Kidney epithelial cell (primary cell): ENCODE measurements at regions not wholly inside any gene's neighbourhood (a gene's known extent, or its start where the extent isn't known, plus 50 kb on each side); places are given as distances from the start of the nearest gene placed in this dataset.
"Not testable (repeated sequence)": the region's sequence is repeated elsewhere in the genome, so short reads cannot be mapped to it uniquely, and the experiment has no call there.

ENCODE experiments used
- DNase-seq: peaks from one replicate; pipeline ENCODE4 v3.0.0-alpha.2; 2010; ENCODE audit warnings: low read depth
- H3K27me3 ChIP-seq: 2 replicates; pipeline ENCODE4 v1.6.0; 2011; ENCODE audit warnings: low read length; ENCODE audit not compliant: control insufficient read depth, insufficient read depth
- H3K36me3 ChIP-seq: 2 replicates; pipeline ENCODE4 v1.5.1; 2011; ENCODE audit warnings: low read length; ENCODE audit not compliant: control insufficient read depth, insufficient read depth
- H3K4me3 ChIP-seq: 2 replicates; pipeline ENCODE4 v1.5.1; 2011; ENCODE audit warnings: low read depth, mild to moderate bottlenecking, control low read depth, low read length
- TF ChIP-seq, protein P1 (sequence below): IDR thresholded peaks from 2 replicates; pipeline ENCODE4 v1.5.1; 2011; ENCODE audit warnings: mild to moderate bottlenecking, moderate library complexity, low read length, control low read depth, inconsistent platforms; ENCODE audit not compliant: insufficient read depth, poor library complexity, severe bottlenecking

DNA sequence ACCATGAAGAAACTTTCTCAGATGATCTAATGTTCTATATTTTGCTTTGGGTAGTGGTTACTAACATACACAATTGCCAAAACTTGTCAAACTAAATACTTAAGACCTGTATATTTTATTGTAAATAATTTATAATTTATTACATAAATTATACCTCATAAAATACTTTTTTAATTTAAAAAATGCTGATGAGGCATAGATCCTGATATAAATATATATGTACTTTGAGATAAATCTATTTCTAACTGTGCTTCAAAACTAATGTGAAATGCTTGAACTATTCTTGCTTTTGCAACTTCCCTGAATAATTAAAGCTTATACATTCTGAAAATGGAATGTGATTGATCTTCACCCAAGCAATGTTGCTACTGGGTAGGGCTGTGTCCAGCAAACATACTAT, 568.8 kb downstream of the INSC start:
- DNase-seq = no peak
- Histone ChIP-seq H3K36me3 (no peaks in the 10 kb centered on the region), H3K27me3 (no peaks in the 10 kb centered on the region), H3K4me3 (no peak overlapping the region)
- TF ChIP-seq, protein P1, sequence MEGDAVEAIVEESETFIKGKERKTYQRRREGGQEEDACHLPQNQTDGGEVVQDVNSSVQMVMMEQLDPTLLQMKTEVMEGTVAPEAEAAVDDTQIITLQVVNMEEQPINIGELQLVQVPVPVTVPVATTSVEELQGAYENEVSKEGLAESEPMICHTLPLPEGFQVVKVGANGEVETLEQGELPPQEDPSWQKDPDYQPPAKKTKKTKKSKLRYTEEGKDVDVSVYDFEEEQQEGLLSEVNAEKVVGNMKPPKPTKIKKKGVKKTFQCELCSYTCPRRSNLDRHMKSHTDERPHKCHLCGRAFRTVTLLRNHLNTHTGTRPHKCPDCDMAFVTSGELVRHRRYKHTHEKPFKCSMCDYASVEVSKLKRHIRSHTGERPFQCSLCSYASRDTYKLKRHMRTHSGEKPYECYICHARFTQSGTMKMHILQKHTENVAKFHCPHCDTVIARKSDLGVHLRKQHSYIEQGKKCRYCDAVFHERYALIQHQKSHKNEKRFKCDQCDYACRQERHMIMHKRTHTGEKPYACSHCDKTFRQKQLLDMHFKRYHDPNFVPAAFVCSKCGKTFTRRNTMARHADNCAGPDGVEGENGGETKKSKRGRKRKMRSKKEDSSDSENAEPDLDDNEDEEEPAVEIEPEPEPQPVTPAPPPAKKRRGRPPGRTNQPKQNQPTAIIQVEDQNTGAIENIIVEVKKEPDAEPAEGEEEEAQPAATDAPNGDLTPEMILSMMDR = no peak

DNA sequence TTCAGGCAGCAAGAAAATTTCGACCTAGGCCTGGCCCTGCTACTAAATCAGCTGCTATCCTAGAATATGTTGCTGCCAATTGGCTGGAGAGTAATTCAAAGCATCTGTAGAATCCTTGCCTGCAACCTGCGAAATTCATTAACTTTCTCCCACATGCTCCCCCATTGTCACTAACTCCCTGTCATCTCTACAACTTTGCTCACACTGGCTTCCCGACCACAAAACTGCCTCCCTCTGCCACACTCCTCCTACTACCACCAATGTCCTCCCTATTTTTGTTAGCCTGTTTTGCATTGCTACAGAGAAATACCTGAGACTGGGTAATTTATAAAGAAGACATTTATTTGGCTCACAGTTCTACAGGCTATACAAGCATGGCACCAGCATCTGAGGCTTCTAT, 570.6 kb downstream of the INSC start:
- DNase-seq = no peak

DNA sequence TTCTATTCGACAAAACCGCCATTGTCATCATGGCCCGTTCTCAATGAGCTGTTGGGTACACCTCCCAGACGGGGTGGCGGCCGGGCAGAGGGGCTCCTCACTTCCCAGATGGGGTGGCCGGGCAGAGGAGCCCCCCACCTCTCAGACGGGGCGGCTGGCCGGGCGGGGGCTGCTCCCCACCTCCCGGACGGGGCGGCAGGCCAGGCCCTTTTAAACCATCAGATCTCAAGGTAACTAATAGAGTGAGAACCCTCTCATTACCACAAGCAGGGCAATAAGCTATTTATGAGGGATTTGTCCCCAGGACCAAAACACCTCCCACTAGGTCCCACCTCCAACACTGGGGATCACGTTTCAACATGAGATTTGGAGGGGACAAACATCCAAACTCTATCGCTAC, 571.5 kb downstream of the INSC start:
- H3K36me3 ChIP-seq, H3K27me3 ChIP-seq, DNase-seq, H3K4me3 ChIP-seq: not testable (repeated sequence)

More for the DNA sequence above, 570.6 kb downstream of the INSC start:
- TF ChIP-seq, protein P1 = no peak
- H3K36me3 ChIP-seq = no peaks in the 10 kb centered on the region
- H3K27me3 ChIP-seq = no peaks in the 10 kb centered on the region
- no peak overlapping the region for H3K4me3 ChIP-seq

DNA sequence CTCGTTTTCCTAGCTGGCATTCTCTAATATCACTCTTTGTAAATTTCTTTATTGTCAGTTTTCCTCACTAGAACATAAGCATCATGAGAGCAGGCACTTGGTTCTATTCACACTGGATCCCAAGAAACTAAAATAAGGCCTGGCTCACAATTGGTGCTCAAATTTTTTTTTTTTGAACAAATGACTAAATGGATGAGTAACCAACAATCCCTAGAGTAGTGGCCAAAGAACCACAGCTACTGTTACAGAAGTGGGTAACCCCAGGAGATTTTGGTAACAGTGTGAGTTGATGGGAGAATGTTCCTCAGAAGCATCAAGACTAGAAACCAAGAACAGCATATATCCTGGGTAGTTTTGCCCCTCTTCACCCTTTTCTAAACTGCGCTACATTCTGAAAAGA, 572.6 kb downstream of the INSC start:
- DNase-seq = no peak

DNA sequence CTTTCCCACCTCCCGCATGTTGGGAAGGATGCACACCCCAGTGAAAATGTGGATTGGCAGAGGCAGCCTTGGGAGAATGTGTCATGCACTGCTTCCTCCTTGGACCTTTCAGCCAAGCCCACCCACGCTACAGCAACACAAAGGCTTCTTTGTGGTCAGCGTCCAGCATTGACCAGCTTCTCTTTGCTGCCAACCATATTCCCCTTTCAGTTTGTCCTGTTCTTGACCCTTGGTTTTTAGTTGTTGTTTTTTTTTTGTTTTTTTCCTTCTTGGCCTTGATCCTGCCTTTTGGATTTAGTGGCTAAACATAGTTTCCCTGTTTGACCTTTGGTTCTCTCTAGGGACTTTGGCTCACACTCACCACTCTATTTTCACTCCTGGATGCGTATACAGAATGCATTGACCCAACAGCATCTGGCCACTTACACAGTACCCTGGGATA, 573.6 kb downstream of the INSC start:
- H3K27me3 ChIP-seq = no peaks in the 10 kb centered on the region
- no peaks in the 10 kb centered on the region for H3K36me3 ChIP-seq
- no peak overlapping the region for H3K4me3 ChIP-seq
- no peak for DNase-seq
- TF ChIP-seq, protein P1 = no peak

More for the DNA sequence above, 572.6 kb downstream of the INSC start:
- no peak overlapping the region for H3K4me3 ChIP-seq
- H3K36me3 ChIP-seq = no peaks in the 10 kb centered on the region
- H3K27me3 ChIP-seq = no peaks in the 10 kb centered on the region
- TF ChIP-seq, protein P1 = no peak

DNA sequence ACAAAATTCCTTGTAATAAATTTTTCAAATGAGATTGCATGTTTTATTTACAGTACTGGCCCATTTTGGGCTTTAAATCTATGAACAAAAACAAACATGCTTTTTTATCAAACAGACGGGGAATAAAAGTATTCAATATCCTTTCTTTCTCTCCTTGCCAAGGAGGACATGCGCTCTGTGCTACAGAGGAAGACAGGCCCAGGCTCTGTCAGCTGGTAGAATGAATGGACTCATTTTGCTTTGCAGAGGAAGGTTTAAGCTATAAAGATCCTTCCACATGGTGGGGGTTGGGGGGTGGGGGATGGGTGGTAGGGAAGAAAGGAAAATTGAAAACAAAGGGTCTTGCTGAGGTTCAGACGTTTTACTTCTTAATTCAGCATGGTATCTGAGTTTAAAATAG, 575.6 kb downstream of the INSC start:
- H3K36me3 ChIP-seq = no peaks in the 10 kb centered on the region
- H3K4me3 ChIP-seq = no peak overlapping the region
- no peaks in the 10 kb centered on the region for H3K27me3 ChIP-seq
- TF ChIP-seq, protein P1 = no peak
- DNase-seq = no peak
